Tibial artery (tissue), 4 donors: ENCODE measurements at regions not wholly inside any gene's neighbourhood (a gene's known extent, or its start where the extent isn't known, plus 50 kb on each side); places are given as distances from the start of the nearest gene placed in this dataset.

Experiments used
- DNase-seq, 2 donors: peaks; one replicate each; pipeline ENCODE4 v3.0.0-alpha.2; 2019
- H3K27ac ChIP-seq, 2 donors: fragments of 200-600 bp; sonication (generic) in 1 of 2; 1 replicate in 1 of 2; 2 replicates in 1 of 2; pipeline ENCODE4 v1.5.1; 2018 to 2019; ENCODE audit warnings: mild to moderate bottlenecking in 1 of 2
- H3K27me3 ChIP-seq, 2 donors: fragments of 200-600 bp; sonication (generic) in 1 of 2; one replicate each; pipeline versions ENCODE4 v1.5.1 to v1.6.0; 2016 to 2019
- H3K36me3 ChIP-seq, 3 donors: fragments of 200-600 bp; sonication (generic) in 2 of 3; one replicate each; pipeline ENCODE4 v1.5.1; 2016 to 2019; ENCODE audit warnings: mild to moderate bottlenecking in 2 of 3
- H3K4me1 ChIP-seq, 4 donors: fragments of 200-600 bp; sonication (generic) in 2 of 4; 1 replicate in 3 of 4; 2 replicates in 1 of 4; pipeline ENCODE4 v1.5.1; 2016 to 2019
- H3K4me3 ChIP-seq, 2 donors: fragments of 200-600 bp; sonication (generic) in 1 of 2; 1 replicate in 1 of 2; 2 replicates in 1 of 2; pipeline ENCODE4 v1.5.1; 2018 to 2019; ENCODE audit warnings: mild to moderate bottlenecking in 2 of 2
- H3K9me3 ChIP-seq, 3 donors: fragments of 200-600 bp; sonication (generic) in 1 of 3; one replicate each; pipeline ENCODE4 v1.5.1; 2016 to 2019
- CTCF ChIP-seq, 2 experiments: fragments of 200-600 bp in 1 of 2; fragments of 450-650 bp in 1 of 2; IDR thresholded peaks; one replicate each; pipeline ENCODE4 v1.5.1; 2017 to 2019; ENCODE audit warnings: antibody characterized with exemption in 2 of 2, mild to moderate bottlenecking in 1 of 2, moderate library complexity in 1 of 2
- intact Hi-C: fragments of 100-400 bp; cut with DNase I; formaldehyde crosslinking; loops from one replicate; pipeline ENCODE4 v1.15.0; 2023; ENCODE audit warnings: low total_unique reads

- Histone ChIP-seq H3K4me3 (no peak overlapping the region), H3K27ac (no peak overlapping the region), H3K36me3 (no peaks in the 10 kb centered on the region), H3K27me3 (peaks cover 0 to 3% of the 10 kb centered on the region in 2 donors), H3K4me1 (no peaks in the 10 kb centered on the region), H3K9me3 (no peaks in the 10 kb centered on the region)
- DNase-seq = no peak
- TF ChIP-seq CTCF (IDR thresholded peaks at IDR 0.05) = no peak
- intact Hi-C loops = no loop called here
Observed at GRCh38 chr10:128969551-128969950, 497.5 kb upstream of the MGMT start.

GRCh38 chr10:128971374-128972035, 495.5 kb upstream of the MGMT start:
- no peaks in the 10 kb centered on the region for H3K4me1 ChIP-seq

DNA sequence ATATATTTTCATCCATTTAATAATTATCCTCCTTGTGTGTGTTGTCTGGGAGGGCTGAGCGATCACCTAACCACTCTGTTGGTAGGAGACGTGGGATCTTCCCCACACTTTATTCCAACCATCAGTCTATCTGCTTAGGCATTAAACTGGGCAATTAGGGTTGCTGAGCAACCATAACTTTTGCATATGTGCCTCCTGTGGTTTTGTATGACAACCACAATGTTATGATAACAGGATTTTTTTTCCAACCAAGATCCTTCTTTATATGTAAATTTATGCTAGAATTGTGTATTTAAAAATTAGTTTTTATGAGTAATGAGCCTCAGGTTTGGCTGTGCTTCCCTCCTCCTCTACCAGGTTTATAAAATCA, 495.0 kb upstream of the MGMT start:
- H3K27me3 ChIP-seq = no peaks in the 10 kb centered on the region

More at GRCh38 chr10:128971374-128972035, 495.5 kb upstream of the MGMT start:
- peaks cover 0 to under 1% of the 10 kb centered on the region in 2 donors for H3K27me3 ChIP-seq
- no peak overlapping the region for H3K27ac ChIP-seq
- H3K36me3 ChIP-seq = no peaks in the 10 kb centered on the region
- no peaks in the 10 kb centered on the region for H3K9me3 ChIP-seq
- intact Hi-C loops = no loop called here
- no peak for DNase-seq
- no peak overlapping the region for H3K4me3 ChIP-seq
- no peak for TF ChIP-seq CTCF (IDR thresholded peaks at IDR 0.05)

DNA sequence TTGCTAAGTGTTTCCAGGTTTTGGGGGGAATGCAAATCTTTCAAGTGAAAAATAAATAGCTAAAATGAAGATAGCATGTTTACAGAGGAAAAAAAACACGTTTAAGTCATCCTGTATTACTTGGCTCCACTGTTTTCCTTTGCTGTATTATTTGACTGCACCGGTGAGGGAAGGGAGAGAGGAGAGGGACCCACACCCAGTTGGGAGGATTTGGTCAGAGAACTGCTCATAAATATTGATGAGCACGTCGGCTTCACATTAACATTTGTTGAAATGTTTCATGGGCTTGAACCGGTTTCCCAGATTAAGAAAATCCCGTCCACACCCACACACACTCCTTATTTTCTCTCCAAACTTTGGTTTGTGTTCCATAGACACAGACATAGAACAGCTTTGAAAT, 493.8 kb upstream of the MGMT start:
- Histone ChIP-seq H3K27ac (no peak overlapping the region), H3K27me3 (no peaks in the 10 kb centered on the region), H3K4me3 (no peak overlapping the region), H3K4me1 (no peaks in the 10 kb centered on the region), H3K9me3 (no peaks in the 10 kb centered on the region), H3K36me3 (no peaks in the 10 kb centered on the region)
- no peak for DNase-seq
- no peak for TF ChIP-seq CTCF (IDR thresholded peaks at IDR 0.05)
- intact Hi-C loops = no loop called here

More for the DNA sequence above, 495.0 kb upstream of the MGMT start:
- DNase-seq = no peak
- no peak for TF ChIP-seq CTCF (IDR thresholded peaks at IDR 0.05)
- no peaks in the 10 kb centered on the region for H3K9me3 ChIP-seq
- H3K4me3 ChIP-seq = no peak overlapping the region
- H3K4me1 ChIP-seq = no peaks in the 10 kb centered on the region
- intact Hi-C loops = no loop called here
- H3K27ac ChIP-seq = no peak overlapping the region
- no peaks in the 10 kb centered on the region for H3K36me3 ChIP-seq

DNA sequence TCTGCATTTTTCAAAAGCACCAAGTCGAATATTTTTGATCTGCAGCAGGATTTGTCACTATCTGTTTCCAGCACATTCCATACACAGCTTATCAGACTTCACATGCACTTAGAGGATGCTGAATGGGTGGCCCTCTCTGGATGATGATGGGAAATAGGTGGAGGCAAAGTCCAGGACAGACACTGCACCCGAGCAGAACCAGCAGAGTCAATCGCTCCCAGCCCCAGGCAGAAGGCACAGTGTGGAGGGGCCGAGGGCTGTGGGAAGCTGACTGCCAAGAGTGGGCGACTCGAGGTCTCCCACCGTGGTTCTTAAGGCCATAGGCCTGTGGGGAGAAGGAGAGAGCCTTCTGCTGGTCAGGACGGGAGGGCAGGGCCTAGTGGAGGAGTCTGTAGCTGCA, 490.2 kb upstream of the MGMT start:
- Histone ChIP-seq H3K27me3 (no peaks in the 10 kb centered on the region), H3K27ac (no peak overlapping the region), H3K4me3 (no peak overlapping the region), H3K9me3 (no peaks in the 10 kb centered on the region), H3K4me1 (no peaks in the 10 kb centered on the region), H3K36me3 (no peaks in the 10 kb centered on the region)
- no peak for TF ChIP-seq CTCF (IDR thresholded peaks at IDR 0.05)
- intact Hi-C loops = no loop called here
- no peak for DNase-seq

DNA sequence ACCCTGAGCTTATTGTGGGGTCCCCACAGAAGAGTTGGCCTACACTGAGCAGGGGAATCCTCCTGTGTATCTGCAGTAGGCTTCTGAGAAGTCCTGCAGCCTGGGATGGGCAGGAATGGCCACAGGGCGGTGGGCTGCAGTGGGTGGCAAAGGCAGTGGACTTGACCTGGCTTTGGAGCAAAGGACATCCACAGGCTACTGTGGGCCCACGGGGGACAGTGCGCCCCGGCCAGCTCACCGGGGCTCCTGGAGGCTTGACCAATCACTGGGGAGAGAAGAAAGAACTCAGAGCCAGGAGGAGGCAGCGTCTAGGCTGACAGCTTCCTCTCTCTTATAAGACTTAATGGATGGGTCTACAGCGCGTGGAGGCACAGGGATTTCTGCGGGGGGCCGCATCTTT, 488.8 kb upstream of the MGMT start:
- intact Hi-C loops = no loop called here
- Histone ChIP-seq H3K4me1 (no peaks in the 10 kb centered on the region), H3K27me3 (no peaks in the 10 kb centered on the region), H3K27ac (no peak overlapping the region), H3K4me3 (no peak overlapping the region), H3K36me3 (no peaks in the 10 kb centered on the region), H3K9me3 (no peaks in the 10 kb centered on the region)
- no peak for DNase-seq
- TF ChIP-seq CTCF (IDR thresholded peaks at IDR 0.05) = no peak
